Thyroid gland (tissue), 4 donors: ENCODE measurements at regions not wholly inside any gene's neighbourhood (a gene's known extent, or its start where the extent isn't known, plus 50 kb on each side); places are given as distances from the start of the nearest gene placed in this dataset.

ENCODE experiments used
- POLR2A ChIP-seq, 2 donors: fragments of 450-650 bp; IDR thresholded peaks; one replicate each; pipeline ENCODE4 v1.6.1; 2017; ENCODE audit warnings: antibody characterized with exemption in 2 of 2, mild to moderate bottlenecking in 2 of 2, moderate library complexity in 1 of 2
- TF ChIP-seq, protein P1 (sequence below), 6 experiments: fragments of 200-600 bp in 3 of 6; fragments of 450-650 bp in 3 of 6; sonication (generic) in 3 of 6; IDR thresholded peaks; one replicate each; pipeline ENCODE4 v1.5.1; 2016 to 2019; ENCODE audit warnings: antibody characterized with exemption in 6 of 6, mild to moderate bottlenecking in 2 of 6, inconsistent platforms in 1 of 6, moderate library complexity in 1 of 6

DNA sequence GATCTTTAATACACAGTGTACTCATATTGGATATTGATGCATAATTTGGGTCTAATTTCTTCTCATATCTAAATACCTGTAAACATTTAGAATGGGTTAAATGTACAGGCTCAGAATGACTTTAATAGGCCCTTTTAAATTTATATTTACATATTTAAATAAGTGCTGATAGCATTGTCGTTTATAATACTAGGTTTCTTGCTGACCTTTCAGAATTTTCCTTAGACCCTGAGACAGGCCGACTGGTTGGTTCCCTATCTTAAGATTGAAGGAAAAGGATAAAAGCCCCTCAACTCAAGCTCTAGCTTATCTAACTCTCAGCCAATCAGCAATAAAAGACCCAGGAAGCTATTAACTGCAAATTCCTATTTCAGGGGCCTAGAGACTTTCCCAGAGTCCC is 67.8 kb upstream of the HNMT start:
- no peak for TF ChIP-seq POLR2A (IDR thresholded peaks at IDR 0.05)
- TF ChIP-seq, protein P1, sequence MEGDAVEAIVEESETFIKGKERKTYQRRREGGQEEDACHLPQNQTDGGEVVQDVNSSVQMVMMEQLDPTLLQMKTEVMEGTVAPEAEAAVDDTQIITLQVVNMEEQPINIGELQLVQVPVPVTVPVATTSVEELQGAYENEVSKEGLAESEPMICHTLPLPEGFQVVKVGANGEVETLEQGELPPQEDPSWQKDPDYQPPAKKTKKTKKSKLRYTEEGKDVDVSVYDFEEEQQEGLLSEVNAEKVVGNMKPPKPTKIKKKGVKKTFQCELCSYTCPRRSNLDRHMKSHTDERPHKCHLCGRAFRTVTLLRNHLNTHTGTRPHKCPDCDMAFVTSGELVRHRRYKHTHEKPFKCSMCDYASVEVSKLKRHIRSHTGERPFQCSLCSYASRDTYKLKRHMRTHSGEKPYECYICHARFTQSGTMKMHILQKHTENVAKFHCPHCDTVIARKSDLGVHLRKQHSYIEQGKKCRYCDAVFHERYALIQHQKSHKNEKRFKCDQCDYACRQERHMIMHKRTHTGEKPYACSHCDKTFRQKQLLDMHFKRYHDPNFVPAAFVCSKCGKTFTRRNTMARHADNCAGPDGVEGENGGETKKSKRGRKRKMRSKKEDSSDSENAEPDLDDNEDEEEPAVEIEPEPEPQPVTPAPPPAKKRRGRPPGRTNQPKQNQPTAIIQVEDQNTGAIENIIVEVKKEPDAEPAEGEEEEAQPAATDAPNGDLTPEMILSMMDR (IDR thresholded peaks at IDR 0.05) = no peak
